ENCODE measurements at regions not wholly inside any gene's neighbourhood (a gene's known extent, or its start where the extent isn't known, plus 50 kb on each side); places are given as distances from the start of the nearest gene placed in this dataset.

DNA sequence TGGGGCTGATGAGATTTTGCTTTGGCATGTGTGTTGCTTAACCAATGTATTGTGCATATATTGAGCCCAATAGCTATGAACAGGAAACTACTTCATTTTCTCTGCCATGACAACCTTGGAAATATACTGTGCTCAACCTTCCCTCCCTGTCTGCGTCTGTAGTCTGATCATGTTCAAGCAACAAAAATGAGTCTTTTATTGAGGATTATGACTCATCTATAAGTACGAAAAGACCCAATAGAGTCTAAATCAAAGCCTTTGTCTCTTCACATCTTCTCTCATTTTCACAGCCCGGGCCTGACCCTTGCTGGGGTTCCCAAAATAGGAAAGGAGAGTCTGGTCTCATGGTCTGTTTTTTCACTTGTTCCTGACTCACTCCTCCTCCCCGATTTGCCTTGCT is 158.2 kb downstream of the CAND1 start:
- DNase-seq: no peak

DNA sequence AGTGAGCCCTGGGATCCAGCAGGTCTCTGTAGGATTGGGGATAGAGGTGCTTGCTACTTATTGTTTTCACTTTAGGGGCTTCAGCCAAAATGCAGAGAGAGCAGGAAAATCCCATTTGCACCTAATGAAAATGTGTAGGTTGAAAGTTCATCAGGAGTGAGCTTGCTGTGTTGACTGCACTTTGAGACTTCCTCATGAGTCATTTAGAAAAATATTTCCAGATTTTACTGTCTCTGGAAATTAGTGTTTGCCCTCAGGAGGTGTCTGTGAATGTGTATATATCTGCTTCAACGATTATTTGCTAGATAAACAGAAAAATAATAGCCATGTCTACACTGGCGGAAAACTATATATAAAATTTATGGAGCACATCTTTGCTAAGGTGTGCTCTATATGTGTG is 159.3 kb downstream of the CAND1 start:
- DNase-seq: no peak

DNA sequence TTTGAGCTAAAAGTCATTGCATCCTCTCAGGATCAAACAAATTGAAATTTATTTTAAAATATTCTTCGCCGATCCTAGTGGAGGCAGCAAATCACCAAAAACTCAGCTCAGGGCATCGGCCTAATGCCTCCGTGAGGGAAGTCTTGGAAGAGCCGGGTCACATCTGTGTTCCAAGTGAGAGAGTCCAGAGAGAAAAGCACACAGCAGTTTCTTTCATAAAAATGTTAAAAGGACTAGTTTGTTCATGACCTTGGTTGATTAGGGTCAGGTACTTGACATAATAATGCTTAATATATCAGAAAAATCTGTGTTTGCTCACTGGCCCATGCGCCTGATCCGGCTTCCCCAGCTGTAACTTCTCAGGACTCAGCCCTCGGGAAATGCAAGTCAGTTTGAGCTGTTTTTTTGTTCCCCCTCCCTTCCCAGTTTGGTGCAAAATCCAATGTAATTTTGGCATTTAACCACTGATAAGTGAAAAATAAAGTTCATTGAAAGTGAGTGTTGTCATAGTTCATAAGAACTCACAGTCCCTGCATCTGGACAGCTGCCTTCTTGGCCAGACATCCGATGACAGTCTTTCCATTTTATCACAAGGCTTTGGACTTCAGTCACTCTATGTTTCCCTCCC is 161.7 kb downstream of the CAND1 start:
- no peak for DNase-seq

DNA sequence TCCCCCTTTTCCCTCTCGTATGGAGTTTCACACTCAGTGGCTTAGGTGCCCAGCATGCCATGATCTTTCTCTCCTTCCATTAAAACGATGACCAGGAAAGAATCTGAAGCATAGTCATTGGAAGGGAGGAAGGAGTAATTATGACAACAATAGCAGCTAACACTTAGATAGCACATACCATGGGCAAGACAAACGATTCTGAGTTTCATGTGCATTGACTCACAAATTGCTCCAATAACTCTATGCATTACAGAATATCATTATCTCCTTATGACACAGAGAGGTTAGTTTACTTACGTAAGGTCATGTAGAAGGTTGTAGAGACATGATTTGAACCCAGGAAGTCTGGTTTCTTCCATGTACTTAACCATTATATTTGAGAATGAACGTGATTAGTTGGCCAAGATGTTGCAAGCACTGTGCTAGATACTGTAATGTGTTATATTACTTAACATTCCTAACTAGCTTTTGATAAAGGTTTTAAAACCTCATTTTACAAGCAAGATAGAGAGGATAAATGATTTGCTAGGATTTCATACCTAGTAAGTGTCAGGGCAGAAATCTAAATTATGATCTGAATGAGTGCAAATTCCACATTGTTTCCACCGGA is 162.4 kb downstream of the CAND1 start:
- DNase-seq: no peak

DNA sequence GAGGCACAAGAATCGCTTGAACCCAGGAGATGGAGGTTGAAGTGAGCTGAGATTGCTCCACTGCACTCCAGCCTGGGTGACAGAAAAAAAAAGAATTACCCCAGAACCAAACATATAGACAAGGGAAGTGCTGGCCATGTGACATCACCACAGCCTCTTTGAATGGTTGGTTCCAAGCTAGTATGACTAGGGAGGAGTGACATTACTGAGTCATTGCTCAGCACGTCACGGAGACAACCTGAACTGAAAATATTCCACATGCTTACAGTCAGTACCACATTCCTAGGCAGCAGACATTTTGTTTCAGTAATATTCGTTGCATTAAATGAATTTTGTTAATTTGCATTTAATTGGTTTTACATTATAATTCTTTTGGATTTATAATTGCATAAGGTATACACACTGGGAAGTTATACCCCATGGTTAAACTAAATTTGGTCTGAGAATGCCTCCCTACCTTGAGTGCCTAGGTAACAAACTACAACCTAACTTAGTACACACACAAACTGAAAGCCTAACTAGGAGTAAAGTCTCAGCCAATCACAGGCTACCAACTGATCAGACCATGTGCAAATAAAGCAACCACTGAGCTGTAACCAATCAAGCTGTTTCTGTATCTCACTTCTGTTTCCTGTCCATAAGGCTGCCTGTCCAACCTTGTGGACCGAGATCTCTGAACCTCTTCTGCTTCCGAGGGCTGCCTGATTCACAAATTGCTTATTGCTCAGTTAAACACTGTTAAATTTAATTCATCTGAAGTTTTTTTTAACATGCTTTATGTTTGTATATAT is 164.4 kb downstream of the CAND1 start:
- no peak for DNase-seq

DNA sequence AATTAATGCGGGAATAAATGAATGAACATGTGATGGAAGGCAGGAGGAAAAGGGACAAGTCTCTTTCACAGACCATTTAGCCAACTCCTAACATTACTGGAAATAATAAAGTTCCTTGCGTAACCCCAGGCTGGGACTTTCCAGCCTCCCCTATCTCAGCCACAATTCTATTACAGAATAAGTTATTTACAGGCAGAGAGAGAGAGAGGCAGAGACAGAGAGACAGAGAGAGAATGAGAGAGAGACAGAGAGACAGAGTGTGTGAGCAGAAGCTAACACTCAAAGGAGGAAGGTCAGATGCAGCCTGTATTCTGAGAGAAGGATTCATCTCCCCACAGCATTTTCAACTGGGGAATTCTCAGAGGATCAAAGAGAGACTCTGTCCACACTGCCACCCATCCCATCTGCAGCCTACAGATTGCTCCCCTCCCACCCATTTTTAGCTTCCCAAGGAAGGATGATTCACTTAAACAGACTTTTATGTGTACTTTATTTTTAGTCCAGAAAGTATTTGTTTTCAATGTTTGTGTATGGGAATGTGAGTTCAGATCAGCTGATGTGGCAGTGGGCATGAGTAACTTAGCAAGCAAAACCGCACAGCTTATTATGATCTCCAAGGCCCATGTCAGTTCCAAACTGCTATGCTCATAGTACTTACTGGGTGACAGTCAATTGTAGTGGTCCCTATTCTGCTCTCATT is 165.7 kb downstream of the CAND1 start:
- DNase-seq: no peak

DNA sequence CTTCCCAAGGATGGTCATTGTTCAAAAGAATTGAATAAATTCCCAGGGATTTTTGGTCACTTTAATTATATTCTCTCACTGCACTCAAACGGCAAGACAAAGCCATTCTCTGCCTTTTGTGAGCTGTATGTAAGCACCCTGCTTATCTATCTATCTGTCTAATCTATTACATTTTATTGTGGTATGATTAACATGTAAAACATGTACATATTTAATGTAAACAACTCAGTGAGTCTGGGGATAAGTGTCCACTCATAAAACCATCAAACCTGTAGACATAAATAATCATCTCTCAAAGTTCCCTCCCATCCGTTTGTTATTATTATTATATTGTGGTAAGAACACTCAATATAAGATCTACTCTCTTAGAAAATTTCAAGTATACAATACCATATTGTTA is 167.1 kb downstream of the CAND1 start:
- DNase-seq: no peak

DNA sequence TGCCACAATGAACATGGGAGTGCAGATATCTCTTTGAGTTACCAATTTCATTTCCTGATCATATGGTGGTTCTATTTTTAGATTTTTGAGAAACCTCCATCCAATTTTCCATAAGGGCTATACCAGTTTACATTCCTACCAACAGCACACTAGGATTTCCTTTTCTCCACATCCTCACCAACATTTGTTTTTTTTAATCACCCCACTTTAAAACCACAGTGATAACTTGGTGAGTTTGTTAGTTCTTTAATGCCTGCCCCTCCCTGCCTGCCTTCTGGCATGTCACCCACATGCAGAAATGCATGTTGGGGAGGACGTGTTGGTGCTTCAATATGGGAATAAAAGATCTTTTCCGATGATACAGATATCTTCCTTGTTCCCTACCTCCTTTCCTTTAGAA is 167.9 kb downstream of the CAND1 start:
- DNase-seq: no peak

DNA sequence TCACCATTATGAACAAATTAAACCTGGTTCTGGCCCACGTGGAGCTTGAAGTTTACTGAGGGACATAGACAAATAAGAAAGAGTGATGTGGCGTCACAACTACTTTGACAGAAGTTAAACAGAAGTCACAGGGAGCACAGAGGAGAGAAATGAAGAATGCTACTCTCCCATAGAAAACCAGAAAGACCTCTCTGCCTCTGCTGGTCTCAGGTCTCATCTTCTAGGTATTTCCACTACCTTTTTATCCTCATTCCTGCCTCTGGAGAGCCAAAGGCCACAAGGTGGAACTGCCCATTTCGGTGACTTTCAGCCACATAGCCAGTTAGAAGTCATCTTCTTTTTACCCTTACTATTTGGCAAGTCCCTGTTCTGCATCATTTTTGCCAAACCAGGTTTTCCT is 170.5 kb downstream of the CAND1 start:
- DNase-seq: no peak

DNA sequence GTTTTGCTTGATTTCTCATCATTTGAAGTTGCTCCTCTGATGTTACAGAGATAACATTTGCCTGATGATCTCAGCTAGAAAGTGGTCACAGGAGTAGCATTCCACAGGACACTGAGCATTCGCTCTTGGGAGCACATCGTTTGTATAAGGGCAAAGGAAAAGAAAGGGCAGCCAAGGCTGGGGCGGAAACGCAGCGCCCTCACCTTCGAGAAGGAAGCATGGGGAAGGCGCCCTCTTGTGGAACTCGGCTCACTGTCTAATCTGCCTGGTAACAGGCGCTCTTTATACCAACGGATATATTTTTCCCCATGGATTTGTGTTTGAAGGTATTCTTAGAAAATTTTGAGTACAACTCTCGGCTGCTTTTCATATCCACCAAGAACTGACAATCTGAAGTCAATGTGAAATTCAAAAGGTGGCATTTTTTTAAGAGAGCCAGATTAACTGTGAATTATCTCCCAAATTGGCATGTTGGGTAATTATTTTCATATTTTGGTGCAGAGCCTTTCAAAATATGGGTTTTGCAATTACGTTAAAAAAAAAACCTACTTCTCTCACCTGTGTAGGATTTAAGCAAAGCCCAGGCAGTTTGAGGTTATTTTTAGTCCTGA is 172.7 kb downstream of the CAND1 start:
- peak; percentile 66 for DNase-seq

DNA sequence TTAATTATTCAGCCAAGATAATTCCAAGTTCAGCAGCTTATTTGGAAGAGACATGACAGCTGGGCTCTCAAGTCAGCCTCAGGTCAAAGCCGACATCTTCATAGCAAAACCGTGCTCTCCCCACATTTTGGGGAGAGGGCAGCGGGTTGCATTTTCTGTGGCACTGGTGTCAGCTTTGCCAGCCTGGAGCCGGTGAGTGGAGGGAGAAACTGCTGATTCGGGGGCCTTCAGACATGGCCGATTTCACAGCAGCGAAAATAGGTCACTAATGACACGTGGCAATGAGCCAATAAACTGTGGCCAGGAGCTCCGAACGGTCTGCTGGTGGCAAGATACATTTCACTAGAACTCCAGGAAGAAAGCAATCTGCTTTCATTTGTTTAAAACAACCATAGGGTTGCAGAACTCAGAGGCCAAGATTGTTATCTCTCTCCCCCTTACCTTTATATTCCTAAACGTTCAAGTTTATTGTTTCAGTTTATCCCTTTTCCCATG is 173.2 kb downstream of the CAND1 start:
- peak; percentile 32 for DNase-seq

DNA sequence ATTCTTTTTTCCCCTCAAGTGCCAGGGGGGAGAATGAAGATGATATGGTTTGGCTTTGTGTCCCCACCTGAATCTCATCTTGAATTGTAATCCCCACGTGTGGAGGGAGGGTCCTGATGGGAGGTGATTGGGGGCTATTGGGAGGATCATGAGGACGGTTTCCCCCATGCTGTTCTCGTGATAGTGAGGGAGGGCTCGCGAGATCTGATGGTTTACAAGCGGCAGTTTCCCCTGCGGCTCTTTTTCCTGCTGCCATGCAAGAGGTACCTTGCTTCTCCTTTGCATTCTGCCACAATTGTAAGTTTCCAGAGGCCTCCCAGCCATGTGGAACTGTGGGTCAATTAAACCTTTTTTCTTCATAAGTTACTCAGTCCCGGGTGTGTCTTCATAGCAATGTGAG is 173.7 kb downstream of the CAND1 start:
- DNase-seq: no peak

DNA sequence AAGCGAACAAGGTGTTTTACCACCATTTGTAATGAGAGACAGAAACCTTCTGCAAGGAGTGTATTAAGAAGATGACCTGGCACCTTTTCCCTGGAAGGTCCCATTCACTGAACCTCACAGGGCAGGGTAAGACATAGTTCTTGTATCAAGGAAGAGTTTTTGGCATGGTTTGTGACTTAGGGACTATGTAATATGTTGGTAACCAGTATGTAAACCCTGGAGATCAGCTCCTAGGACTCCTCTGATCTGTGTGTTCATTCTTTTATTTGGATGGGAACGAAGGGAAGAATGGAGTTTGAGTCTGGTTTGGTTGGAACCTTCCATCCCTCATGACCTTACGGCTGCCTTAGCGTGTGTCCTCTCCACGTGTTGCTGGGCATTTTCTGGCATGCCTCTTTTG is 175.4 kb downstream of the CAND1 start:
- DNase-seq: no peak

DNA sequence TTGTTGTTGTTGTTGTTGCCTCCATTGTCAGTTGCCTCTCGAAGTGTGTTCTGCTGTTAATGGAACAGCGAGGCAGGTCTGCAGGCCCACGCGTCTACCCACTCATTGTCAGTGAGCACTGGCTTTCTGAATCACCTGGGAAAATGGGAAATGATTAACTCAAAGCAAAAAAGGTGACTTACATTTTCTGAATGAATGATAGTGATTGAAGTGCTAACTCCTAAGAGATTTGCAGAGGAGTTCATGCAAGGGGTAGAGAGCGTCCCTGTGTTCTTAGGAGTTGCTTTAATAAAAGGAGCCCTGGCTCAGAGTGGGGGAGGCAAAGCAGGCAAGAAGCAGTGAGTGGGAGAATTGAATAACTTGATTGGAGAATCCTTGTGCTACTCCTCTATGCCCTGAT is 177.6 kb downstream of the CAND1 start:
- no peak for DNase-seq

DNA sequence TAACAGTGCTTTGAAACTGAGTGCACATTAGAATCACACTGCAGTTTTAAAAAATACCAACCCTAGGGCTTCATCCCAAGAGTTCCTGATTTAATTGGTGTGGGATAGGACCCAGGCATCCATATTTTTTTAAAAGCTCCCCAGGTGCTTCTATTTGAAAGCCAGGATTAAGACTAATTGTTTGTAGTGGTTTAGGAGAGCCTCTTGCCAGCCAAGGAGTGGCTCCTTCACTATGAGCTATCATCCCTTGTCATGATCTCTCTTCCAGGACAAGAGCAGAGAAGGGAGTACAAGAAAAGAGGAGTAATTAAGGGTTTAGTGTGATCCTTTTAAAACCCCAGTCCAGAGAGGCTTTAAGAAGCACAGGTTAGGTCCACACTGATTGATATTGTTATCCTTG is 178.0 kb downstream of the CAND1 start:
- DNase-seq: no peak

DNA sequence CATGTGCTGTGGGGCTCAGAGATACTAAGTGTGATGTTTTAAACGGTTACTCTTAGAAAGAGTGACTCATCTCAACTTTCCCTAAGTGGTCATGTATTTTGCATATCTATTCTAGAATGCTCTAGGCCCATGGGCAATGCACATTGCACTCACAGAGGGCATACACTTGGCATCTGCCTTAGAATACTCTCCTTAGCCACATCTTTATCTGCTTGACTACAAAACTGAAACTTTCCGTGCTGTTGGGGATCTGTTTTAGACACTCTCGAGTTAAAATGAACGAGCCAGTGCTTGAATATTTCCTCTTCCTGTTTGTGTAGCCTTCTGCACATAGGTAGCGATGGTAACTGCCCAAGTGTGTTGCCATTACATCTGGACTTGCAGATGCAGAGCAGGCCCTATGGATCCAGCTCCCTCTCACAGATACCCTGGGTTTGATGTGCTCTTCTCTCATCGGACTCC is 180.5 kb downstream of the CAND1 start:
- DNase-seq: no peak

DNA sequence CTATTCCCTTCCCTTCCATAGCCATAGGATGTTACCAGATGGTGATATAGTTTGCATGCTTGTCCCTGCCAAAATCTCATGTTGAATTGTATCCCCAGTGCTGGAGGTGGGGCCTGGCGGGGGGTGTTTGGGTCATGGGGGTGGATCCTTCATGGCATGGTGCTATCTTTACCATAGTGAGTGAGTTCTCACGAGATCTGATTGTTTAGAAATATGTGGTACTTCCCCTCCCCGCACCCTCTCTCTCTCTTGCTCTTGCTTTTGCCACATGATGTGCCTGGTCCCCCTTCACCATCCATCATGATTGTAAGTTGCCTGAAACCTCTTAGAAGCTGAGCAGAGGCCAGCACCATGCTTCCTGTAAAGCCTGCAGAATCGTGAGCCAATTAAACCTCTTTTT is 181.3 kb downstream of the CAND1 start:
- no peak for DNase-seq

DNA sequence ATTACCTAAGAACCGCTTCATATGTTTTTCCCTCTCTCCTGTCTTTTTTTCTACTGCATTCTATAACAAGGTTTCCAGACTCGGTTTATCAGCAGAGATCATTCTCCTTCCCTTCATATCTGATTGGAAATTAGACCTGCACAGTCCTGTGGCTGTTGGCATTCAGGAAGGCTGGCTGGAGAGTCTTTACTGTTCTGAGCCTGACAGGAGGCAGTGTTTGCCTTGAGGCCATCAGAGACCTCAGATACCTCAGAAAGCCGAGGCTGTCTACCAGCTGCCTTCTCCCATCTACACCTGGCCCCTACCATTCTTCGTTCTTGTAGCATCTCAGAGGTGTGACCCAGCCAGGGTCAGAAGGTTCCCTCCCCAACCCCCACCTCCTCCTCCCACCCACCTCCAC is 182.0 kb downstream of the CAND1 start:
- DNase-seq: no peak

DNA sequence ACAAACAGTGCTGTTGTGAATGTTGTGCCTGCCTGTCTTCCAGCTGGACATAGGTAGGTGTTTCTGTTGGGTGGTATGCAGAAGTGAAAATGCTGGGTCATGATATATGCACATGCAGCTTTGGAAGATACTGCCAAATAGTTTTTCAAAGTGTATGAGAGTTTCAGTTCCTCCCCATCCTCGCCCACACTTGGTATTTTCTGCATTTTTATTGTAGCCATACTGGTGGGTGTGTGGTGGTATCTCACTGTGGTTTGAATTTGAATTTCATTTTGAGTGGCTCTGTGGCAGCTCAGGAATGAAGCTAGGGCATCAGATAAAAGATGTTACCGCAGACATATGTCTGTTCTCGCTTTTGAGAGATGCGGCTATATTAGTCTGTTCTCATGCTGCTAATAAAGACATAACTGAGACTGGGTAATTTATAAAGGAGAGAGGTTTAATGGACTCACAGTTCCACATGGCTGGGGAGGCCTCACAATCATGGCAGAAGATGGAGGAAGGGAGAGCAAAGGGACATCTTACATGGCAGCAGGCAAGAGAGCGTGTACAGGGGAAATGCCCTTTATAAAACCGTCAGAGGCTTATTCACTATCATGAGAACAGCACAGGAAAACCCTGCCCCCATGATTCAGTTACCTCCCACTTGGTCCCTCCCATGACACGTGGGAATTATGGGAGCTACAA is 183.1 kb downstream of the CAND1 start:
- no peak for DNase-seq

DNA sequence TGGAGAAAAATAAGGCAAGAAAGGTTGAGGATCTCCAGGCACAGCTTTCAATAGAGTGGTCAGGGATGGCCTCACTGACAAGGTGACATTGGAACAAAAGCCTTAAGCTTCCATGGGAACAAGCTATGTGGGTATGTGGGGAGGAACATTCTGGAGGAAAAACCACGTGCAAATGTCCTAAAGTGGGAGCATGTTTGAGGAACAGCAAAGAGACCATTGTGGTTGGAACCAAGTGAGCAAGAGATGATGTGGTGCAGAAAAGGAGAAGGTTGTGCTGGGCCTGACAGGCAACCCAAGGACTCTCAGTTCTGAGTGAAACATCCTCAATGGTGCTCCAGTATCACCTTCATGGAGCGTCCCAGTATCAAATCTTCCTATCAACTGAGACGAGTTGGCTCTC is 184.0 kb downstream of the CAND1 start:
- DNase-seq: no peak

DNA sequence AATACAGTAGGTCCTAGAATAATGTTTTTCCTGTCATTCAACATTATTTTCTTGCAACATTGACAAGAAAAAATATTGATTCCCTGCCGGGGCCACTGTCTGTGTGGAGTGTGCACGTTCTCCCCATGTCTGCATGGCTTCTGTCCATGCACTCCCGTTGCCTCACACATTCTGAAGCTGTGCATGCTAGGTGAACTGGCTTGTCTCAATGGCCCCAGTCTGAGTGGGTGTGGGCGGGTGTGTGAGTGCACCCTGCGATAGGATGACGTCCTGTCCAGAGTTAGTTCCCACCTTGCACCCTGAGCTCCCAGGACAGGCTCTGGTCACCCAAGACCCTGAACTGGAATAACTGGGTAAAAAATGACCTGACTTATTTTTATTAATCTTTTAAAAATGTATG is 186.1 kb downstream of the CAND1 start:
- no peak for DNase-seq

DNA sequence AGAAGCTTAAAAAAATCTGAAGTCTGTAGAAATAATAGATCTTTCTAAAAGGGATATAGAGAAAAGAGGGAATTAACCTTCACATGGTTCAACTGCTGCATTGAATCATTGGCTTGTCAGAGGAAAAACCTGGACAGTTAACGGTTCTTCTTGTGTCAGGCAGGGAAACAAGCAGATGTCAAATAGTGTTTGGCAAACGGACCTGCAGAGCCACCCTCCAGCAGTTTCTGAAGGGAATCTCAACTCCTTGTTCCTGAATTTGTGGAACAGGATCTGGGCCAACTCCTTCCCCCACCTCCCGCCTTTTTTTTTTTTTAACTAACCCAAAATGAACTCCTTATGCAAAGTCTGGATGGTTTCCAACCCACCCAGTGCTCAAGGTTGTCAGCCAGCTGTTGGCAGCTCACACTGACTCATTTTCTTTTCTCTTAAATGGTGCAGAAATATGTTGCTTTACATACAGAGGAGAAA is 187.3 kb downstream of the CAND1 start:
- DNase-seq: no peak
